ENCODE measurements at regions not wholly inside any gene's neighbourhood (a gene's known extent, or its start where the extent isn't known, plus 50 kb on each side); places are given as distances from the start of the nearest gene placed in this dataset.

DNA sequence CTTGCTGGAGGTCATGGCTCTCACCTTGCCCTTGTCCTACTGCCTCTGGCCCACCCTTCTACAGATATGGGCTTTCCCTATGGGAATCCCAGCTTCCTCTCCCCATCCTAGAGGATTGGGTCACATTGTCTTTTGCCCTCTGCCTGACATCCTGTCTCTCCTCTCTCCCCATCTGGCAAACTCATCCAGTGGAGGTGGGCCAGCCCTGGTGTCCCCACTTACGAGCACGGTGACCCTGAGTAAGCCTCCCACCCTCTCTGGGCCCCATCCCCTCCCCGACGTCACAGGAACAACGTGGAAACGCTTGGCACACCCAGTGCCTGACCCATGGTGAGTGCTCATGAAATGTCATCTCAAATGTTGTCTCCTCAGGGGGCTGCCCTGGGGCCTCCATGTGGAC lies 56.1 kb upstream of the ID3 start:
- no peak for TF ChIP-seq POLR2A (IDR thresholded peaks at IDR 0.05)
- TF ChIP-seq, protein P1, sequence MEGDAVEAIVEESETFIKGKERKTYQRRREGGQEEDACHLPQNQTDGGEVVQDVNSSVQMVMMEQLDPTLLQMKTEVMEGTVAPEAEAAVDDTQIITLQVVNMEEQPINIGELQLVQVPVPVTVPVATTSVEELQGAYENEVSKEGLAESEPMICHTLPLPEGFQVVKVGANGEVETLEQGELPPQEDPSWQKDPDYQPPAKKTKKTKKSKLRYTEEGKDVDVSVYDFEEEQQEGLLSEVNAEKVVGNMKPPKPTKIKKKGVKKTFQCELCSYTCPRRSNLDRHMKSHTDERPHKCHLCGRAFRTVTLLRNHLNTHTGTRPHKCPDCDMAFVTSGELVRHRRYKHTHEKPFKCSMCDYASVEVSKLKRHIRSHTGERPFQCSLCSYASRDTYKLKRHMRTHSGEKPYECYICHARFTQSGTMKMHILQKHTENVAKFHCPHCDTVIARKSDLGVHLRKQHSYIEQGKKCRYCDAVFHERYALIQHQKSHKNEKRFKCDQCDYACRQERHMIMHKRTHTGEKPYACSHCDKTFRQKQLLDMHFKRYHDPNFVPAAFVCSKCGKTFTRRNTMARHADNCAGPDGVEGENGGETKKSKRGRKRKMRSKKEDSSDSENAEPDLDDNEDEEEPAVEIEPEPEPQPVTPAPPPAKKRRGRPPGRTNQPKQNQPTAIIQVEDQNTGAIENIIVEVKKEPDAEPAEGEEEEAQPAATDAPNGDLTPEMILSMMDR (IDR thresholded peaks at IDR 0.05): no peak

All from esophagus squamous epithelium (tissue), 4 donors.